ENCODE measurements at regions not wholly inside any gene's neighbourhood (a gene's known extent, or its start where the extent isn't known, plus 50 kb on each side); places are given as distances from the start of the nearest gene placed in this dataset.

- no peaks in the 10 kb centered on the region for H3K36me3 ChIP-seq
- intact Hi-C loops (cut with DNase I; ENCODE audit: low total_unique reads): no loop called here
- no peak for DNase-seq
- no peaks in the 10 kb centered on the region for H3K4me1 ChIP-seq
- 65 to 87% (median 71%) methylated on average over 1 of the region's 1 CpG for WGBS, 5 donors
- H3K4me3 ChIP-seq: no peak overlapping the region
- no peak overlapping the region for H3K27ac ChIP-seq
- no peaks in the 10 kb centered on the region for H3K27me3 ChIP-seq (replicated peaks in 1 of 7)
- no peaks in the 10 kb centered on the region for H3K9me3 ChIP-seq
- TF ChIP-seq POLR2A (IDR thresholded peaks at IDR 0.05): no peak
- no peak for TF ChIP-seq POLR2AphosphoS5 (IDR thresholded peaks at IDR 0.05)
- TF ChIP-seq, protein P1, sequence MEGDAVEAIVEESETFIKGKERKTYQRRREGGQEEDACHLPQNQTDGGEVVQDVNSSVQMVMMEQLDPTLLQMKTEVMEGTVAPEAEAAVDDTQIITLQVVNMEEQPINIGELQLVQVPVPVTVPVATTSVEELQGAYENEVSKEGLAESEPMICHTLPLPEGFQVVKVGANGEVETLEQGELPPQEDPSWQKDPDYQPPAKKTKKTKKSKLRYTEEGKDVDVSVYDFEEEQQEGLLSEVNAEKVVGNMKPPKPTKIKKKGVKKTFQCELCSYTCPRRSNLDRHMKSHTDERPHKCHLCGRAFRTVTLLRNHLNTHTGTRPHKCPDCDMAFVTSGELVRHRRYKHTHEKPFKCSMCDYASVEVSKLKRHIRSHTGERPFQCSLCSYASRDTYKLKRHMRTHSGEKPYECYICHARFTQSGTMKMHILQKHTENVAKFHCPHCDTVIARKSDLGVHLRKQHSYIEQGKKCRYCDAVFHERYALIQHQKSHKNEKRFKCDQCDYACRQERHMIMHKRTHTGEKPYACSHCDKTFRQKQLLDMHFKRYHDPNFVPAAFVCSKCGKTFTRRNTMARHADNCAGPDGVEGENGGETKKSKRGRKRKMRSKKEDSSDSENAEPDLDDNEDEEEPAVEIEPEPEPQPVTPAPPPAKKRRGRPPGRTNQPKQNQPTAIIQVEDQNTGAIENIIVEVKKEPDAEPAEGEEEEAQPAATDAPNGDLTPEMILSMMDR (IDR thresholded peaks at IDR 0.05 in 8 of 11, conservative IDR thresholded peaks at IDR 0.05 in 3 of 11): no peak
Measured at GRCh38 chr2:221624475-221624874, 52.4 kb upstream of the EPHA4 start.
